Activated CD4-positive, alpha-beta T cell treated with anti-CD3 and anti-CD28 coated beads for 1 hour (primary cell): ENCODE measurements at regions not wholly inside any gene's neighbourhood (a gene's known extent, or its start where the extent isn't known, plus 50 kb on each side); places are given as distances from the start of the nearest gene placed in this dataset.
"Not testable (repeated sequence)": the region's sequence is repeated elsewhere in the genome, so short reads cannot be mapped to it uniquely, and the experiment has no call there.

Experiments
- DNase-seq: peaks from one replicate; pipeline ENCODE4 v3.0.0-alpha.2; 2020

DNA sequence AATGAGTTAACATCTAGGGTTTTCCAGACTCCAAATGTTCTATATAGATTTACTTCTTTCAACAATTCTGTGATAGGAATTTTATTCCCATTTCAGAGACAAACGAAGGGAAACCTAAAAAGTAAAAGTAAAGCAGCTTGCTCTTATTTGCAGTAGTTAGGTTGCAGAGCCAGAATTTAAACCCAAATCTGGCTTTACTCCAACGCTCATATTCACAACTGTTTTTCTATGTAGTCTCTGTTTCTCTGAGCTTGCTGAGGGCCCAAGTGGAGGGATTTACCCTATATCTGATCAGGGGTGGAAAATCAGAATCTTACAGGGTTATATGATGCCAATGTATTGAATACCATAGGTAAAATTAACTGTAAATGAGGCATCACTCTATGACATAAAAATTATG is 599.1 kb upstream of the GRIA3 start:
- DNase-seq, result no peak

DNA sequence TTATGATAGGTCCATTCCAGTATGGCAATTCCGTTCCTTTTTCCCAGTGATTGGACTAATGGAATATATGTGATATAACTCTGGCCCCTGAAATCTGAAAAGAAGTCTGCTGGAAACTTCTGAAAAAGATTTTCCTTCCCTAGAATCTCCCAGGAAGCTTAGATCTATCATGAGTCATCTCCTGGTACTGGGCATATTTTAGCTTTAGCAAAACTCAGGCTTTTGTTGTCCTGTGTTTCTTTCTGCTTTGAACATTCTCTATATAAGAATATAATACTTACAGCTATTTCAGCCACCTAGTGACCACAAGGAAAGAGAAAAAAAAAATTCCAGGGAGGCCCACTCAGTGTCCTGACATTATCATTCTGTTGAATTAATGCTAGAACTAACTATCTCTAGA is 597.2 kb upstream of the GRIA3 start:
- DNase-seq, result no peak

DNA sequence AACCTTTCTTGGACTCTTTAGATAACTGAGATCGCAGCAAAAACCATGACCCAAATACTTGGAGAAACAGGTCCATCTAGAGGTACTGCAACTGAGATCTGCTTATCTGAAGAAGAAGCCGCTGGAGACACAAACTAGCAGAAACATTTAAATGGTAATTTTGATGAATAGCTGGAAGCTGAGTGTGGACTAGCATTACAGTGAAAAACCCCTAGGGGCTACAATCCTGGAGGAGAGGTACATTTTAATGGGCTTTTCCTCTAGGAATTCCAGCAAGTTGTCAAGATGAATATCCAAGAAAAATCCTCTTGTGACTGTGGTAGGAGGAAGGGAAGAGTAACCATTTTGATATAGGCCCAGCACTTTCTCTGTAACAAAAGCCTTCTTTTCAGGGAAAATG is 592.5 kb upstream of the GRIA3 start:
- DNase-seq, result no peak

DNA sequence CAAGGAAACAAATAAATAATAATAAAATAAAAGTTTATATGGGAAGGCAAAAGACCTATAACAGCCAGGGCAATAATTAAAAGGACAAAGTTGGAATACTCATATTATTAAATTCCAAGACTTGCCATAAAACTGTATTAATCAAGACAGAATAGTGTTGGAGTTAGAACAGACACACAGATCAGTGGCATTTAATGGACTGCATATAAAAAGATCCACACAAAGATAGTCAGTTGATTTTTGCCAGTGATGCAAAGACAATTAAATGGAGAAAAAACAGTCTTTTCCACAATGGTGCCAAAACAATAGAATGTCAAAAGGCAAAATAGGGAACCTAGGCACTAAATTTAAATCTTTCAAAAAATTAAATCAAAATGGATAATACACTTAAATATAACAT is 587.1 kb upstream of the GRIA3 start:
- no peak for DNase-seq

DNA sequence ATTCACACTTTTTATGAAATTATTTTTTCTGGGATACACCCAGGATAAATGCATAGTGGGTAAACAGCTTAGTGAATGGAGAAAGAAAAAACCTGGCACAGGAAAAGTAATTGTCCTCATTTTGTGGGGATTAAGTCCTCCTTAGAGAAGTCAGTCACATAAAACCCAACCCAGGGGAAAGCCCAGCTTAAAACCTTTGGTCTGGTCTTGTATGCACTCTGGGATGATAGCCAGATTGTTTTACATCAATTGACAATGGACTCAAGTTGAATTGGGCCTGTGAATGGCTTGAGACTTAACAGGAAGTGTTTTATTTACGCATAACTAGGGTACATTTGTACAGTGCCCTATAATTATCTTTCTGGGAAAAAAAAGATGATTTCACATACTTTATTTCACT is 561.3 kb upstream of the GRIA3 start:
- DNase-seq, result no peak

DNA sequence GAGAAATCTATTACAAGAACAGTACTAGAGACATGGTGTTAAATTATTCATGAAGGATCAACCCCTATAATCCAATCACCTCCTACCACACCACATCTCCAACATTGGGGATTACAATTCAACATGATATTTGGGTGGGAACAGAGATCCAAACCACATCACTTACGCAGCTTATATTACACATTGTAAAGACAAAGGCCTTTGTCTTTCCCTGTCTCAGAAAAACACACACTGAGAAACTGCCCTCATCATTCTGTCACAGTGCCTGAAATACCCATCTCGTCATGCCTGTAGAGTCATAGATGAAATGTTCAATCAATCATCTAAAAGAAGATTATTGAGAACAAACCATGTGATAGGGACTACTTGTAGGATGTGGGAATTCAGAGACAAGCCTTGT is 558.8 kb upstream of the GRIA3 start:
- DNase-seq, result no peak

DNA sequence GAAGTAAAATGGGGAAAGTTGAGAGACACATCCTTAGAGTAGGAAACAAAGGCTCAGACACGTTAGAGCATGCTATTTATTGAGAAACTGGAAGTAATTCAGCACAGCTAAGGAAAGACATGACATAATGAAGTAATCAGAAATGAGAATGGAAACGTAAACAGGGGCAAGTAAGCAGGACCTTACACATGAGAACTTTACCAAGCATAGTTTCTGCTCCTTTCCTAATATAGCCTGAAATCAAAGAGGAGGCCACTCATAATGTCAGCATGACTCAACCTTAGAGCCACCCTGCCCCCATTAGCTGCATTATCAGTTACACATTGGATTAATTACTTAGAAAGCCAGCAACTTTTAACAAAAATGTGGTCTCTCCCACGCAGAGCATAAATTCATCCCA is 558.3 kb upstream of the GRIA3 start:
- no peak for DNase-seq

DNA sequence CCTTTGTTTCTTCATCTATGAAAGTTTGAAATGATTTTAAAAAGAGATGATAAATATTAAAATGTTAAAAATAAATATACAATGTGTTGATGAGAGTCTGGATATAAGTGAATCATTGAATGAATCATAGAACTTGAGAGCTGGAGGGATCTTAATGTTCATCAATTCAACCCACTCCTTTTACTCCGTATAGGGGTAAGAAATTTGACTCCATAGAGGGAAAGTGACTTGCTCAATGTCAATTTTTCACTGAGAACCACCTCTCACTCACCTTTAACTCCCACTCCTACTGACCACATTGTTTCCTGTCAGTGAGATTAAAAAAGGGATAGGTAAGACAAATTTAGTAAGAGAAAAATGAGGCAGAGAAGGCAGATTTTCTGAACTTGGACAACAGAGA is 557.2 kb upstream of the GRIA3 start:
- DNase-seq, result no peak

DNA sequence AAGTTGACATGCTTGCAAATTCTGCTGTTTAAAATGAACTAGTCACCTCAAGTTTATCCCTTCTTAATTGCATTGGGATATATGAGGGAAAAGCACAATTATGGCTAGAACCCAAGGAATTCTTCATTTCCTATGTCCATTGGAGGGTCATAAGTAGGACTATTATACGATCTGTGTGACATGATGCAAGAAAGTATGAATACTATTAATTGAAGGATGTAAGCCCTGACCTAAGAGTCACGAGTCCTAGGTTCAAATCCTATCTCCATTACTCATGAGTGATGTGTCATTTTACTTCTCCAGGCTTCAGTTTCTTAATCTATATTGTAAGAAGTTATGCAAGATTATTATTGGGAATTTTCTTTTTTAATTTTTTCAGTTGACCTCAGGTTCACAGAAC is 542.9 kb upstream of the GRIA3 start:
- no peak for DNase-seq

DNA sequence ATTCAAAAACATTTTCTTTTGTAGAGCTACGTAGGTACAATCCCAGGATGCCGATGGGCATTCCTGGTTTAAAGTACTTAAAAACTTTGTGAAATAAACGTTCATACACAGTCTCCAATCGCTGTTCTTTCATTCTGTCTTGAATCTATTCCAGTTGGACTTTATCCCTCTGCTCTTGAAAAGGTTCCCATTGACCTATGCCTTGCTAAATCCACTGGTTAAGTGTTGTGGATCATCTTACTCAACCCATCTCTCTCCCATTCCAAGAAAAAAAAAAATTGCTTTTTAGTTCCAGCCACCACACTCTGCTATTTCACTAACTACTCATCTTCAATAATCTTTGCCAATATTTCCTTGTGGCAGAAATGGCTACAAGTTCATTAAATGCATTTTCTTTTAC is 542.3 kb upstream of the GRIA3 start:
- DNase-seq, result no peak

DNA sequence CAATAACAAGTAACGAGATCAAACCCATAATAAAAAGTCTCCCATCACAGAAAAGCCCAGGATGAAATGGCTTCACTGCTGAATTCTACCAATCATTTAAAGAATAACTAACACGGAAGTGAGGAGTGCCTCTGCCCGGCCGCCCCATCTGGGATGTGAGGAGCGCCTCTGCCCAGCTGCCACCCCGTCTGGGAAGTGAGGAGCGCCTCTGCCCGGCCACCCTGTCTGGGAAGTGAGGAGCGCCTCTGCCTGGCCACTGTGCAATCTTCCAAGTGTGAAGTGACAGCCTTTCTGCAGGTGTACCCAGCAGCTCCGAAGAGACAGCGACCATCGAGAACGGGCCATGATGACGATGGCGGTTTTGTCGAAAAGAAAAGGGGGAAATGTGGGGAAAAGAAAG is 528.8 kb upstream of the GRIA3 start:
- not testable (repeated sequence) for DNase-seq

DNA sequence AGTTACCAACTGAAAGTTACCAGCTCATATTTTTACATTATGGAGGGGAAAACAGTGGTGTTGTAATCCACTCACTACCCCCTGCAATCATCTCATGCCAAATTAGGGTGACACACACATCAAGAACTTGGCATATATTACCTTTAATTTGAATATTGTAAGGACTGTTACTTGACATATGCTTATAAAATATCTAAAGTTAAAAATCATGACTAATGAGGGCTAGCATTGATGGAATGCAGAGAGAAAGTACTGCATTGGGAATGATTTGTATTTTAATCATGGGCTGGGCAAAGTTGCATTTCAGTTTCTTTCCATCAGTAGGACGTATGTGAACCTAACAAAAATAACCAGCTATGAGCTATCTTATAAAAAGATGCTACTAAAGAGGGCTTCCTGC is 517.5 kb upstream of the GRIA3 start:
- DNase-seq, result no peak

DNA sequence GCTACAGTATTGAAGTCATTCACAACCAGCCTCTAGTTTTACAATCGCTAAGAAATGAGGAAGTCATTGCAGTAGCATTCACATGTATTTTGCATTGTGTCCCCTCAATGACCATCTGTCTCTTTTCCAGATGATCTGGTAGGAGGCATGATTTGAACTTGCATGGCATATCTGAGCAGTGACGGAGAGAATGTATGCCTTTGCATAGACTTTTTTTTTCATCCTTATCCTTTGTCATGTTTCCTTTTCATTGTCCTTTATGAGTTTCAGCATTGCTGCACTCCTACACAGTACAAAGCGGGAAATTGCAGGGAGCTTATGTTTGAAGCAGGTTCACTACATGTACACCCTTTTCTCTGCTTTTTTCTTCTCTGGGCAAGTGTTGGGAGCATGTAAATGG is 516.4 kb upstream of the GRIA3 start:
- DNase-seq, result no peak

DNA sequence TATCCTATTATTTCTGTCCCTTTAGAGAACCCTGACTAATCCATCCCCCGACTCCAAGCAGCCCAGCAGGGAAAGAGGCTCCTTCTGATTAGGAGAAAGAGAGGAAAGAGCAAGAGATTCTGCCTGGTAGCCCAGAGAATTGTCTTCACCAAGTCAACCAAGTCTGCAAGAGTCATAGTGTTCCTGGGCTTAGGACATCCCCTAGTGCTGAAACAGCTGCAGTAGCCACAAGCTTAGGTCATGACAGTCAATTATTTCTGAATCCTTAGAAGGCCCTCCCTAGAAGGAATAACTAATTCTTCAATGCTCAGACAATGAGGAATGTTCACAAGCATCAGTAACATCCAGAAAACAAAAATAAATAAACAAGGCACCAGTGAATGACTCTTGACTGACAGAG is 480.3 kb upstream of the GRIA3 start:
- no peak for DNase-seq

DNA sequence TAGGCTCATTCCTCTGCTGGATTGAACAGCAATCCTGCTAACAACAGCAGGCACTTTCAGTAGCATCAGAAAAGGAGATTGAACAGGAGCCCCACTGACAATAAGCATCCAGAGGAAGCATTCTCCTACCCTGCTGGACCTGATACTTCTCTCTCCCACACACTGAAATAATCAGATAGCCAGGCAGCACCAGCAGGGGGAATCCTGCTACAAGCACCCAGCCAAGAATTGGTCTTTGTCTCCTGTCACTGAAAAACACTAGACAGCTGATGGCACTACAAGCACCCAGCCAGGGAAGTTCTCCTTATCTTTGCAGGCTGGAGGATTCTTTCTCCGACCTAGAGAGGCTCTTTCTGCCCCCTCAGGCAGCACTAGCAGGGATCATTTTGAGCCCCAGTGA is 444.3 kb upstream of the GRIA3 start:
- DNase-seq, result no peak

DNA sequence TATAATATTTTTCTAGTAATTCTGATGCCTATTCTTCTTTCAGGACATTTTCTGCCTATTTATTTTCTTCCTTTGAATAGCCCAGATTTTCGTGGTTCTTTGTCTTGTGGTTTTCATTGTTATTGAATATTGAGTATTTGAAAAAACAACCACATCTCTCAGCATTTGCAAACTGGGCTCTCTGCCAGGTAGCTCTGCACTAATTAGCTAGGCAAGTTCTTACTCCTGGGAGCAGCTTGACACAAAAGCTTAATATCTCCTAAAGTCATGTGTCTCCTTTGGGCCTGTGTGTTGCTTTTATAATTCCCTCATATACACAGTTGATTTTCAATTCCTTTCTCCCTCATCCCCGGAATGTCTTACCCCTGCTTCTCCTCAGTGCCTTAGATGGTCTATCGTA is 413.5 kb upstream of the GRIA3 start:
- DNase-seq, result no peak

DNA sequence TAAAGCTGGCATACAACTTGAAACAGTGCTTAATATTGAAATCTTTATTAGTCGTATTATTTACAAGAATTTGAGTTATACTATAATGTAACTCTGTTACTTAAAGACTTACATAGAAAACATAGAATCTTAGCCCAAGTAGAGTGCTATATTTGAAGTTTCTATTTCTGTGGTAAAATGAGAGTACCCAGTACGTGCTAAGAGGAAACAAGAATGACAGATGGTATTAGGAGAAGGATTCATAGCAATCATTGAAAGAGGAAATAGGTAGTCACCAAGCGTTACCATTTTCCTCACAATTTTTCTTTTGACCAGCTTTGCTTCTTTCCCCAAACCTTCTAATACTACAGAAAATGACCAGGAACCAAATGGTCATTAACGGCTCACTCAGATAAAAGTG is 412.1 kb upstream of the GRIA3 start:
- no peak for DNase-seq

DNA sequence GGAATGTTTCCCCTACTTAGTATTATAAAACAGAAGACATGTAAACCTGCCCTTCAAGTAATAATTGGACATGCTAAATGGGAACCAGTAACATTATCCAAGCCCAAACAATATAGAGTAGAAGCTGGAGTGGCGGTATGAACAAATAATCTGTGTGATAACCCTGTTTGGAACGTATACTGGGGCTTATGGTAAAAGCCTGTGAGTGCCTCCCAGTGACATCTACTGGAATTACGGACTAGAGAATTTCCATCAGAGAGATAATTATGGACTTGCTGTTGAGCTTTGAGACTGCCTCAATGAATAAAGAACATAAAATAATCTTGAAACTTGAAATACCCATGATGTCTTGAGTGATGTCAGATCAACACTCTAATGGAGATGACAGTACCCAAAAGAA is 406.3 kb upstream of the GRIA3 start:
- no peak for DNase-seq

DNA sequence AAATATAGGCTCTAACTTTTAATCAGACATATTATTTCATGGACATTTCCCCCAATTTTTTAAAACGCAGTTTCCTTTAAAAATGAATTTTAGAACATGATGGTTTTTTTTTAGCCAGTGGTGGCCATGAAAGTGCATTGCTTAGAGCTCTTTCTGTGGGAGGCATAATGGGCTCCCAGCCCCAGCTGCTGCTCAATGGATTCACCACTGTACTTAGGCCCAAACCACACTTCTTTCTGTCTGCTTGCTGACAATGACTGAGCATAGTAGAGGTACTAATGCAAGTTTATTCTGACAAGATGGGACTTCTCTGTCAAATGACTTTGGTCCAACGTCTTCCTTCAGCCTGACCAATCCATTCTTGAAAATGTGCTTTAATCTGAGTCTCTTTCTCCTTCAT is 400.2 kb upstream of the GRIA3 start:
- DNase-seq, result no peak

DNA sequence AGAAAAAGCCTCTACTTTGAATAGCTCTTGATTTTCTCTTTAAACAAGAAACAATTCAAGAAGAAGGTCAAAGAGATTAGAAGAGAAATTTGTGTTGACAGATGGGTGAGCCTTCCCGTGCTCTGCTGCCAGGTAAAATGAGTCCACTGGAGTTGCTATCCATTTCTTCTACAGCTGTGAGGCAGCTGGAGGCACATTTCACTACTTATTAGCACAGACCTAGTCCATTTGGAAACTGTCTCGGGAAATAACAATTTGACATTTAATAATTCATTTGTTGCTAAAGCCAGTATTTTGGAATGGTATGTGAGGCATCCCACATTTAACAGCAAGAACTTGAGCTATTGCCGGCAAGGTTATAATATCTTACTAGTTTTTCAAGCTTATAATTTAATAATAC is 396.8 kb upstream of the GRIA3 start:
- no peak for DNase-seq

DNA sequence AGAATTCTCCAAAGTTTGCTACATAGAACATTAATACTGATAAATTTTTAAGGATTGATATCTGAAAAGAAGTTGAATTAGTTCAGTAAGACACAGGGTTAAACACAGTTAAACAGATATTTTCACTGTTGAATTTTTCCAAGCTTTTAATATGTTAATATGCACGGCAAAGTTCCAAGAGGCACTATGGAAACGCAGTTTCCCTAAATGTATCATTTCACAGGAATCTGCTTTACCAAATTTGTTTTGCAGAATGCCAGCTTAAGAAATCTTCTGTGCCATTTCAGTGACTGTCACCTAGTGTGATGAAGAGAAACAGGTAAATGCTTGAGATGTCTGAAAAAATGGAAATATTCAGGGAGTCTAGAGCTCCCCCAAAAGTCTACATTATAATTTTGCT is 395.9 kb upstream of the GRIA3 start:
- DNase-seq, result no peak

DNA sequence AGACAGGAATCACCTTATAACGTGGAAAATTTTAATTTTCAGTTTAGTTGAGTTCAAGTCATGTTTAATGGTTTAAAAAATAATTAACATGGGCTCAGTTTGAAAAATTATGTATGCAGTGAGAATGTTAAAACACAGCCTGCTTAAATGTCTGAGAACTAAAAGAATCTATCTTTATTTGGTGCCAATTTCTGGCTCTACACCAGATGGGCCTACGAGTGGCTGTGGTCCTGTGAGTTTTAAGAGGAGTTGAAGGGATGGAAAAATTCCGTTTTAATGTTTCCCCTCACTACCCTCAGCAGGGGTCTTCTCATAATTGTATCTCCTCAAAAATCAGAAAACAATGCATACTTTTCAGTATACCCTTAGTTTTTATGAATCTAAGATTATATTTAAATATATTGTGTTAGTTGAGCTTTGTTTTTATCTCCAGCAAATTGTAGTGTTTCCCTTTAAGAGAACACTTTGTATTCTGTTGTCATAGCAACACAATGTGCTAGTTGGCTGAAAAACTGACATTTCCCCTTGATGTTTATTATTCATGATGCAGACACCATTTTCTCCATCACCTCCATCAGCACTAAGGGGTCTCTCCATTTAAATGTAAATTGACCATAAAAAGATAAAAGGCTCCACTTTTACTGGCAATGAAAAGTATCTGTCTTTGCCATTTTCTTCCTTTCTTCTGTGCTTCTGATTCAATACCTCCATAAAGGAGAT is 393.5 kb upstream of the GRIA3 start:
- DNase-seq, result no peak

DNA sequence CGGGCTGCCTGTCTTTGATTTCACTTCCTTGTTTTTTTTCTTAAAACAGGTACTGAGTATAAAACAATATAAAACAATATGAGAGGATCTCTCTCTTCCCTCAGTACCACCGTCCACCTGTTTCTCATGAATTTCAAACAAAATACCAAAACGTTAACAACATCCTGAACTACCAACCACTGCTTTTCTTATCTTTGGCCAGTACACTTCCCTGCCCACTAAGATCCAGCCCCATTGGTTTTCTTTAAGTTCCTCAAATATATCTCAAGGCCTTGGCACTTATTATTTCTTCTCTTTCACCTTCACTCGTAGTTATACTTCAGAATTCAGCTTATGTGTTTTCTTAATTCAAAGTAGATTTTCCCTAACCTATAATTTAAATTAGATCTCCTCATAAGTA is 370.2 kb upstream of the GRIA3 start:
- no peak for DNase-seq

DNA sequence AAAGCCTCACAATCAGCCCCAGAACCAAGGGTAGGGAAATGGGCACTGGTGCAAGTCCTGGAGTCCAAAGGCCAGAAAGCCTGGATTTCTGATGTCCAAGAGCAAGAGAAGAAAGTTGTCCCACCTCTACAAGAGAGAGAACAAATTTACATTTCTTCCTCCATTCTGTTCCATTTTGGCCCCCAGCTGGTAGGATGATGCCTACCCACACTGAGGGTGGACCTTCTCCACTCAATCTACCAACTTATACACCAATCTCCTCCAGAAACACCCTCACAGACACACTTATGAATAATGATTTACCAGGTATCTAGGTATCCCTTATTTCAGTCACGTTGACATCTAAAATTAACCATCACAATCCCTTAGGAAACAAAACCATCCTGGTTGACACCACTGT is 367.8 kb upstream of the GRIA3 start:
- no peak for DNase-seq

DNA sequence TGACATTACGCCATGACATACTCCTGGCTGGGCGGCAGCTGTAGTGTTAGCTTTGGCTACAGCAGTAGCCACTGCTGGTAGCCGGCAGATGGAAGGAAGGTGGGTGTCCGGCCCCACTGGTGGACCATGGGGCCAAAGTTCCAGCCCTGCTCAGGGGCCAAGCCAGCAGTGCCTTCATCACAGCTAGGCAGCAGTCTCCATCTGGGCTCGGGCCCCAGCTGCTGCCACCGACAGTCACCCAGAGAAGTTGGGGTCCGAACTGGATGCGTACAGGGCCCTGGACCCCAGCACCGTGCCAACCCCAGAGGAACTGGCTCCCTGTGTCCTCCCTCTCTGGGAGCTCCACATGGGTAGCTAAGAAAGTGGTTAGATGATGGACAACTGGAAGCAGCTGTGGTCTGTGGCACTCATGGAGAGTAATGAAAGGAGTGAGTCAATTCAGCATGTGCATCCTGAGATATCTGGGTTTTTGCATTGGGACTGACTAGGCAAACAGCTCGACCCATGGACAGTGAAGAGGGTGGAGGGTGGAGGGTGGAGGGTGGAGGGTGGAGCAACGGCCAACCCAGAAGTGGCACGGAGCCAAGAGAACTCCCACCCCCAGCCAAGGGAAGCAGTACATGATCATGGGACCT is 366.6 kb upstream of the GRIA3 start:
- no peak for DNase-seq
